ENCODE measurements at regions not wholly inside any gene's neighbourhood (a gene's known extent, or its start where the extent isn't known, plus 50 kb on each side); places are given as distances from the start of the nearest gene placed in this dataset.
A peak's percentile ranks its signal among the peaks of the same experiment; 100 is the strongest.

- no peaks in the 10 kb centered on the region for H3K27me3 ChIP-seq (ENCODE audit: control insufficient read depth, insufficient read depth, low read length)
- H3K4me3 ChIP-seq (ENCODE audit: low read depth, low read length), result no peak overlapping the region
- DNase-seq (ENCODE audit: low read depth), result no peak
- no peaks in the 10 kb centered on the region for H3K36me3 ChIP-seq (ENCODE audit: control insufficient read depth, insufficient read depth, low read length)
- no peak for TF ChIP-seq CTCF (IDR thresholded peaks at IDR 0.05; ENCODE audit: insufficient read depth, low read length, poor library complexity, severe bottlenecking)
Measured at GRCh38 chr7:106485919-106486318, 175.0 kb downstream of the CCDC71L start.

- TF ChIP-seq CTCF (IDR thresholded peaks at IDR 0.05; ENCODE audit: insufficient read depth, low read length, poor library complexity, severe bottlenecking), result no peak
- Histone ChIP-seq H3K4me3 (ENCODE audit: low read depth, low read length) (no peak overlapping the region), H3K27me3 (ENCODE audit: control insufficient read depth, insufficient read depth, low read length) (no peaks in the 10 kb centered on the region), H3K36me3 (ENCODE audit: control insufficient read depth, insufficient read depth, low read length) (no peaks in the 10 kb centered on the region)
- peak; percentile 61 for DNase-seq (ENCODE audit: low read depth)
Measured at GRCh38 chr7:106485031-106485551, 175.9 kb downstream of the CCDC71L start.

DNA sequence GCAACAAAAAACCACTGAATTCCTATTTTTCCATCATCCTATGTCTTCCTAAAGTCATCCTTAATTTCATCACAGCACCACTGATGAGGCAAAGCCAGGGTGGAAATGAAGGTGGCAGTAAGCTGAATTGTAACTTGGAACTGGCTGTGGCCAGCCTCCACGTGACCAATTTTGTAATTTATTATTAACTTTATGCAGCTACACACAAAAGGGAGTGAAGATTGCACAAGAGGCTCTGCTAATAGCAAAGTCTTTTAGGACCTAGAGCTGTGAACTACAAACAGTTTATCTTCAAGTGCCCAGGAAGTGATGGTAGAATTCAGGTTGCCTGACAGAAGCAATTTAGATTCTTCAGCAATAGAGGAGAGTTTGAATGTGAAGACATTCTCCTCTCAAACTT lies 176.4 kb downstream of the CCDC71L start:
- DNase-seq (ENCODE audit: low read depth), result peak; percentile 64
- no peaks in the 10 kb centered on the region for H3K27me3 ChIP-seq (ENCODE audit: control insufficient read depth, insufficient read depth, low read length)
- no peak overlapping the region for H3K4me3 ChIP-seq (ENCODE audit: low read depth, low read length)
- no peak for TF ChIP-seq CTCF (IDR thresholded peaks at IDR 0.05; ENCODE audit: insufficient read depth, low read length, poor library complexity, severe bottlenecking)
- H3K36me3 ChIP-seq (ENCODE audit: control insufficient read depth, insufficient read depth, low read length), result no peaks in the 10 kb centered on the region

GRCh38 chr7:106482091-106482490 lies 178.9 kb downstream of the CCDC71L start:
- no peak for TF ChIP-seq CTCF (IDR thresholded peaks at IDR 0.05; ENCODE audit: insufficient read depth, low read length, poor library complexity, severe bottlenecking)
- Histone ChIP-seq H3K36me3 (ENCODE audit: control insufficient read depth, insufficient read depth, low read length) (no peaks in the 10 kb centered on the region), H3K27me3 (ENCODE audit: control insufficient read depth, insufficient read depth, low read length) (no peaks in the 10 kb centered on the region), H3K4me3 (ENCODE audit: low read depth, low read length) (no peak overlapping the region)
- DNase-seq (ENCODE audit: low read depth), result no peak

- DNase-seq (ENCODE audit: low read depth), result no peak
- Histone ChIP-seq H3K4me3 (ENCODE audit: low read depth, low read length) (no peak overlapping the region), H3K27me3 (ENCODE audit: control insufficient read depth, insufficient read depth, low read length) (no peaks in the 10 kb centered on the region), H3K36me3 (ENCODE audit: control insufficient read depth, insufficient read depth, low read length) (no peaks in the 10 kb centered on the region)
- no peak for TF ChIP-seq CTCF (IDR thresholded peaks at IDR 0.05; ENCODE audit: insufficient read depth, low read length, poor library complexity, severe bottlenecking)
Measured at GRCh38 chr7:106480616-106481031, 180.3 kb downstream of the CCDC71L start.

GRCh38 chr7:106480161-106480579 lies 180.8 kb downstream of the CCDC71L start:
- TF ChIP-seq CTCF (IDR thresholded peaks at IDR 0.05; ENCODE audit: insufficient read depth, low read length, poor library complexity, severe bottlenecking), result no peak
- no peaks in the 10 kb centered on the region for H3K27me3 ChIP-seq (ENCODE audit: control insufficient read depth, insufficient read depth, low read length)
- no peaks in the 10 kb centered on the region for H3K36me3 ChIP-seq (ENCODE audit: control insufficient read depth, insufficient read depth, low read length)
- DNase-seq (ENCODE audit: low read depth), result no peak
- no peak overlapping the region for H3K4me3 ChIP-seq (ENCODE audit: low read depth, low read length)

Data from kidney epithelial cell (primary cell).